Endothelial cell of umbilical vein (primary cell): ENCODE measurements at regions not wholly inside any gene's neighbourhood (a gene's known extent, or its start where the extent isn't known, plus 50 kb on each side); places are given as distances from the start of the nearest gene placed in this dataset.

Experiments
- BruUV-seq: library from RNA; stranded (reverse); fragments of 400-500 nt; replicated peaks from 2 replicates; lab custom pipeline; 2021; lab: Mats Ljungman, UMichigan
- CTCF ChIA-PET: fragments of 300-600, 350-600 bp; sonication (Branson Sonifier 250); formaldehyde crosslinking; loops from one replicate; lab custom pipeline; 2021; ENCODE audit warnings: antibody characterized with exemption, inconsistent platforms; lab: Charles Lee
- POLR2A ChIA-PET: fragments of 300-600, 350-600 bp; sonication (Branson Sonifier 250); formaldehyde crosslinking; loops from one replicate; lab custom pipeline; 2021; ENCODE audit warnings: antibody characterized with exemption, inconsistent platforms; lab: Charles Lee
- DNase-seq: peaks from one replicate; pipeline ENCODE4 v3.0.0-alpha.2; 2011; ENCODE audit warnings: low read depth, low spot score
- FAIRE-seq: peaks from 2 replicates; lab custom pipeline; 2011; peaks lifted over from hg19 to GRCh38; lab: Jason Lieb, UNC
- H2AFZ ChIP-seq: 2 replicates; pipeline ENCODE4 v1.6.0; 2012; ENCODE audit warnings: low read depth, low read length, control low read depth, inconsistent platforms
- H3K27ac ChIP-seq: 2 replicates; pipeline ENCODE4 v1.5.1; 2011; ENCODE audit warnings: low read depth, mild to moderate bottlenecking, control low read depth, low read length, moderate library complexity; ENCODE audit not compliant: insufficient read depth
- H3K27me3 ChIP-seq, 2 experiments: 2 replicates each; pipeline versions ENCODE4 v1.6.0 to v1.6.1; 2011; ENCODE audit warnings: low read length in 2 of 2, mixed read lengths in 1 of 2; ENCODE audit not compliant: control insufficient read depth in 2 of 2, insufficient read depth in 2 of 2
- H3K36me3 ChIP-seq, 2 experiments: 2 replicates in 1 of 2; 3 replicates in 1 of 2; pipeline ENCODE4 v1.5.1; 2011; ENCODE audit warnings: low read length in 2 of 2, mild to moderate bottlenecking in 1 of 2, moderate library complexity in 1 of 2; ENCODE audit not compliant: control insufficient read depth in 2 of 2, insufficient read depth in 2 of 2; ENCODE audit errors: extremely low read depth in 1 of 2
- H3K4me1 ChIP-seq: 3 replicates; pipeline ENCODE4 v1.5.1; 2011; ENCODE audit warnings: mild to moderate bottlenecking, low read length; ENCODE audit not compliant: control insufficient read depth, insufficient read depth; ENCODE audit errors: extremely low read depth
- H3K4me2 ChIP-seq: 2 replicates; pipeline ENCODE4 v1.6.1; 2011; ENCODE audit warnings: low read length, control low read depth, mixed read lengths; ENCODE audit not compliant: insufficient read depth
- H3K4me3 ChIP-seq, 3 experiments: fragments of 200-600 bp in 1 of 3; sonication (generic), shearing (Covaris generic) in 1 of 3; replicated peaks in 1 of 3; 2 replicates each; pipeline ENCODE4 v1.5.1; 2011 to 2016; ENCODE audit warnings: control low read depth in 3 of 3, low read length in 3 of 3, mild to moderate bottlenecking in 2 of 3, inconsistent platforms in 1 of 3, low read depth in 1 of 3, moderate library complexity in 1 of 3; ENCODE audit not compliant: insufficient read depth in 1 of 3
- H3K79me2 ChIP-seq: 2 replicates; pipeline ENCODE4 v1.6.0; 2012; ENCODE audit warnings: low read length, inconsistent platforms; ENCODE audit not compliant: control insufficient read depth, insufficient read depth
- H3K9ac ChIP-seq: replicated peaks from 2 replicates; pipeline ENCODE3; 2011; ENCODE audit warnings: low read length, control low read depth; ENCODE audit not compliant: insufficient read depth; ENCODE audit errors: extremely low read depth
- H3K9me1 ChIP-seq: replicated peaks from 3 replicates; pipeline ENCODE4 v1.6.0; 2011; ENCODE audit warnings: mild to moderate bottlenecking, low read length; ENCODE audit not compliant: control insufficient read depth, insufficient read depth; ENCODE audit errors: extremely low read depth
- H3K9me3 ChIP-seq: replicated peaks from 2 replicates; pipeline ENCODE4 v1.5.1; 2012; ENCODE audit warnings: low read length, inconsistent platforms; ENCODE audit not compliant: control insufficient read depth, insufficient read depth
- H4K20me1 ChIP-seq: replicated peaks from 2 replicates; pipeline ENCODE3; 2011; ENCODE audit warnings: mild to moderate bottlenecking, low read length; ENCODE audit not compliant: control insufficient read depth, insufficient read depth; ENCODE audit errors: extremely low read depth
- CTCF ChIP-seq, 2 donors: IDR thresholded peaks; 1 replicate in 1 of 2; 2 replicates in 1 of 2; pipeline ENCODE4 v1.5.1; 2011; ENCODE audit warnings: low read length in 2 of 2, mild to moderate bottlenecking in 2 of 2, moderate library complexity in 2 of 2, control low read depth in 1 of 2, inconsistent platforms in 1 of 2, low read depth in 1 of 2; ENCODE audit not compliant: insufficient read depth in 1 of 2; ENCODE audit errors: extremely low read depth in 1 of 2
- EZH2 ChIP-seq: IDR thresholded peaks from 2 replicates; pipeline ENCODE4 v1.6.1; 2012; ENCODE audit warnings: borderline replicate concordance, low read depth, mild to moderate bottlenecking, moderate library complexity, low read length, inconsistent platforms; ENCODE audit not compliant: severe bottlenecking
- FOS ChIP-seq: IDR thresholded peaks from 2 replicates; pipeline ENCODE4 v1.6.1; 2011; ENCODE audit warnings: mild to moderate bottlenecking, low read length, moderate library complexity, borderline replicate concordance; ENCODE audit not compliant: insufficient read depth
- GATA2 ChIP-seq: IDR thresholded peaks from 2 replicates; pipeline ENCODE4 v1.7.0; 2011; ENCODE audit warnings: low read depth, mild to moderate bottlenecking, moderate library complexity, mixed read lengths, low read length; ENCODE audit not compliant: insufficient read length, insufficient read depth
- JUN ChIP-seq: IDR thresholded peaks from 2 replicates; pipeline ENCODE4 v1.6.1; 2011; ENCODE audit warnings: borderline replicate concordance, low read depth; ENCODE audit not compliant: insufficient read length, insufficient read depth
- MAX ChIP-seq: IDR thresholded peaks from 2 replicates; pipeline ENCODE4 v1.6.1; 2011; ENCODE audit not compliant: insufficient read depth, insufficient read length
- MYC ChIP-seq: IDR thresholded peaks from one replicate; pipeline ENCODE4 v1.6.1; 2011; ENCODE audit warnings: mild to moderate bottlenecking, low read depth, low read length
- POLR2A ChIP-seq: IDR thresholded peaks from 2 replicates; pipeline ENCODE4 v1.6.1; 2012; ENCODE audit warnings: low read depth, mild to moderate bottlenecking, control low read depth, low read length
- POLR2AphosphoS5 ChIP-seq: IDR thresholded peaks from 2 replicates; pipeline ENCODE4 v1.6.1; 2012; ENCODE audit warnings: low read depth, mild to moderate bottlenecking, control low read depth, low read length, moderate library complexity; ENCODE audit not compliant: insufficient read depth
- dilution Hi-C: fragments of 300-500 bp; cut with MboI; formaldehyde crosslinking; loops from one replicate; pipeline ENCODE4 v1.15.0; 2019; ENCODE audit warnings: low sequenced_read_pairs; ENCODE audit not compliant: extremely low pct_ligation_motif_present
- intact Hi-C: fragments of 100-400 bp; cut with micrococcal nuclease; formaldehyde crosslinking; loops from one replicate; pipeline ENCODE4 v1.10.0; 2022

GRCh38 chr3:19046440-19046839 lies 101.9 kb upstream of the KCNH8 start:
- DNase-seq (no peak), FAIRE-seq (no peak)
- Histone ChIP-seq H4K20me1 (no peaks in the 10 kb centered on the region), H2AFZ (no peak overlapping the region), H3K79me2 (no peaks in the 10 kb centered on the region), H3K9me1 (no peaks in the 10 kb centered on the region), H3K36me3 (no peaks in the 10 kb centered on the region), H3K27me3 (no peaks in the 10 kb centered on the region), H3K4me2 (no peak overlapping the region), H3K27ac (no peak overlapping the region), H3K9ac (no peak overlapping the region), H3K4me1 (no peaks in the 10 kb centered on the region), H3K4me3 (no peak overlapping the region), H3K9me3 (no peaks in the 10 kb centered on the region)
- ChIA-PET POLR2A (no interaction called here), CTCF (no interaction called here)
- dilution Hi-C loops (no loop called here), intact Hi-C loops (no loop called here)
- BruUV-seq, result no TSS peak
- no peak for TF ChIP-seq MYC
- no peak for TF ChIP-seq FOS
- no peak for TF ChIP-seq POLR2A
- no peak for TF ChIP-seq EZH2

DNA sequence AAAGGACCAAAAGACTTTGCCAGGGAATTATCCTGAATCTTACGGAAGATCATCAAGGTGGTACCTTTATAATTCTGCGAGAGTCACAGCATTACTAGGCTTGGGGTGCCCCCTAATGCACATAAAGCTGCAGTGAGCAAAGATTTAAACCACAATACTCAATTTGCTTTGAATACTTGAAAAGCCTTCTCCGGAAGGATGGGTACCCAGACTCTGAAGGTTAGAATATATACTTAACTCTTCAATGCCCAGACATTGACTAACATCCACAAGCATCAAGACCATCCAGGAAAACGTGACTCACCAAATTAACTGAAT lies 117.8 kb upstream of the KCNH8 start:
- TF ChIP-seq GATA2 (no peak), EZH2 (no peak), POLR2A (no peak), CTCF (IDR thresholded peaks at IDR 0.05; ENCODE audit: extremely low read depth in 1 of 2, insufficient read depth in 1 of 2, low read depth in 1 of 2, low read length in 2 of 2) (no peak), MYC (no peak), FOS (no peak), JUN (no peak), MAX (no peak), POLR2AphosphoS5 (no peak)
- no TSS peak for BruUV-seq
- FAIRE-seq, result no peak
- no peaks in the 10 kb centered on the region for H4K20me1 ChIP-seq
- no peak overlapping the region for H3K4me2 ChIP-seq
- DNase-seq, result no peak
- intact Hi-C loops, result no loop called here
- ChIA-PET CTCF (no interaction called here), POLR2A (no interaction called here)
- no peaks in the 10 kb centered on the region for H3K79me2 ChIP-seq
- H3K9me3 ChIP-seq, result peaks cover 3% of the 10 kb centered on the region
- H3K4me3 ChIP-seq, result no peak overlapping the region
- H3K27ac ChIP-seq, result no peak overlapping the region
- no peak overlapping the region for H2AFZ ChIP-seq
- H3K9ac ChIP-seq, result no peak overlapping the region
- no peaks in the 10 kb centered on the region for H3K9me1 ChIP-seq
- H3K36me3 ChIP-seq, result no peaks in the 10 kb centered on the region
- dilution Hi-C loops, result no loop called here
- H3K27me3 ChIP-seq, result no peaks in the 10 kb centered on the region
- H3K4me1 ChIP-seq, result no peaks in the 10 kb centered on the region
